HEK293 (cell line): ENCODE measurements at regions not wholly inside any gene's neighbourhood (a gene's known extent, or its start where the extent isn't known, plus 50 kb on each side); places are given as distances from the start of the nearest gene placed in this dataset.

Source experiments
- GFI1B ChIP-seq: fragments of 450-650 bp; formaldehyde crosslinking; IDR thresholded peaks from 2 replicates; pipeline ENCODE4 v1.5.1; 2016; ENCODE audit warnings: missing biosample characterization, missing genetic modification characterization
- HIC1 ChIP-seq: fragments of 450-650 bp; formaldehyde crosslinking; IDR thresholded peaks from 2 replicates; pipeline ENCODE4 v1.5.1; 2016; ENCODE audit warnings: missing biosample characterization, missing genetic modification characterization
- KLF17 ChIP-seq: fragments of 450-650 bp; formaldehyde crosslinking; IDR thresholded peaks from 2 replicates; pipeline ENCODE4 v1.5.1; 2016; ENCODE audit warnings: missing biosample characterization, missing genetic modification characterization
- OSR2 ChIP-seq: fragments of 450-650 bp; formaldehyde crosslinking; IDR thresholded peaks from 2 replicates; pipeline ENCODE4 v1.5.1; 2016; ENCODE audit warnings: missing biosample characterization, missing genetic modification characterization
- OVOL3 ChIP-seq: fragments of 450-650 bp; formaldehyde crosslinking; IDR thresholded peaks from 2 replicates; pipeline ENCODE4 v1.5.1; 2016; ENCODE audit warnings: missing biosample characterization, missing genetic modification characterization
- RBAK ChIP-seq: fragments of 450-650 bp; formaldehyde crosslinking; IDR thresholded peaks from 2 replicates; pipeline ENCODE4 v1.5.1; 2016; ENCODE audit warnings: missing biosample characterization, missing genetic modification characterization
- SP2 ChIP-seq: fragments of 450-650 bp; formaldehyde crosslinking; IDR thresholded peaks from 2 replicates; pipeline ENCODE4 v1.5.1; 2016; ENCODE audit warnings: missing biosample characterization, missing genetic modification characterization
- TSHZ1 ChIP-seq: fragments of 450-650 bp; formaldehyde crosslinking; IDR thresholded peaks from 2 replicates; pipeline ENCODE4 v1.5.1; 2016; ENCODE audit warnings: missing biosample characterization, missing genetic modification characterization, borderline replicate concordance
- WT1 ChIP-seq: fragments of 450-650 bp; formaldehyde crosslinking; IDR thresholded peaks from 2 replicates; pipeline ENCODE4 v1.5.1; 2016; ENCODE audit warnings: missing biosample characterization, missing genetic modification characterization
- YY1 ChIP-seq: fragments of 450-650 bp; formaldehyde crosslinking; IDR thresholded peaks from 2 replicates; pipeline ENCODE4 v1.5.1; 2018; ENCODE audit warnings: missing biosample characterization, missing genetic modification characterization
- ZBTB10 ChIP-seq: fragments of 450-650 bp; formaldehyde crosslinking; IDR thresholded peaks from 2 replicates; pipeline ENCODE4 v1.5.1; 2016; ENCODE audit warnings: missing biosample characterization, missing genetic modification characterization
- ZBTB20 ChIP-seq: fragments of 450-650 bp; formaldehyde crosslinking; IDR thresholded peaks from 2 replicates; pipeline ENCODE4 v1.5.1; 2016; ENCODE audit warnings: missing biosample characterization, missing genetic modification characterization
- ZBTB7A ChIP-seq: fragments of 450-650 bp; formaldehyde crosslinking; IDR thresholded peaks from 2 replicates; pipeline ENCODE4 v1.5.1; 2016; ENCODE audit warnings: low read depth, missing biosample characterization, missing genetic modification characterization
- ZNF148 ChIP-seq: fragments of 450-650 bp; formaldehyde crosslinking; IDR thresholded peaks from 2 replicates; pipeline ENCODE4 v1.5.0; 2017; ENCODE audit warnings: missing biosample characterization, missing genetic modification characterization, borderline replicate concordance
- ZNF2 ChIP-seq: fragments of 450-650 bp; formaldehyde crosslinking; IDR thresholded peaks from 2 replicates; pipeline ENCODE4 v1.5.1; 2016; ENCODE audit warnings: missing biosample characterization, missing genetic modification characterization
- ZNF24 ChIP-seq: fragments of 450-650 bp; formaldehyde crosslinking; IDR thresholded peaks from 2 replicates; pipeline ENCODE4 v1.5.1; 2016; ENCODE audit warnings: missing biosample characterization, missing genetic modification characterization
- ZNF416 ChIP-seq: fragments of 450-650 bp; formaldehyde crosslinking; IDR thresholded peaks from 2 replicates; pipeline ENCODE4 v1.5.1; 2016; ENCODE audit warnings: missing biosample characterization, missing genetic modification characterization
- ZNF548 ChIP-seq: fragments of 450-650 bp; formaldehyde crosslinking; IDR thresholded peaks from 2 replicates; pipeline ENCODE4 v1.5.1; 2016; ENCODE audit warnings: missing biosample characterization, missing genetic modification characterization
- ZNF596 ChIP-seq: fragments of 450-650 bp; IDR thresholded peaks from 2 replicates; pipeline ENCODE4 v1.5.0; 2018; ENCODE audit warnings: missing biosample characterization, mild to moderate bottlenecking, missing genetic modification characterization, moderate library complexity
- ZNF629 ChIP-seq: fragments of 450-650 bp; formaldehyde crosslinking; IDR thresholded peaks from 2 replicates; pipeline ENCODE4 v1.5.1; 2017; ENCODE audit warnings: missing biosample characterization, missing genetic modification characterization
- ZNF664 ChIP-seq: fragments of 450-650 bp; formaldehyde crosslinking; IDR thresholded peaks from 2 replicates; pipeline ENCODE4 v1.5.1; 2016; ENCODE audit warnings: missing biosample characterization, missing genetic modification characterization
- ZNF701 ChIP-seq: fragments of 450-650 bp; formaldehyde crosslinking; IDR thresholded peaks from 2 replicates; pipeline ENCODE4 v1.5.1; 2016; ENCODE audit warnings: missing biosample characterization, missing genetic modification characterization
- ZNF704 ChIP-seq: fragments of 450-650 bp; formaldehyde crosslinking; IDR thresholded peaks from 2 replicates; pipeline ENCODE4 v1.5.1; 2016; ENCODE audit warnings: missing biosample characterization, missing genetic modification characterization
- ZSCAN16 ChIP-seq: fragments of 450-650 bp; formaldehyde crosslinking; IDR thresholded peaks from 2 replicates; pipeline ENCODE4 v1.5.1; 2016; ENCODE audit warnings: missing biosample characterization, missing genetic modification characterization
- ZXDB ChIP-seq: fragments of 450-650 bp; formaldehyde crosslinking; IDR thresholded peaks from 2 replicates; pipeline ENCODE4 v1.5.1; 2016; ENCODE audit warnings: missing biosample characterization, missing genetic modification characterization

- TF ChIP-seq TSHZ1 (tag by site-specific recombination) (peak; percentile 93), ZBTB20 (tag by site-specific recombination) (peak; percentile 83), ZNF148 (tag by site-specific recombination) (no peak), ZSCAN16 (tag by site-specific recombination) (no peak), ZNF24 (tag by site-specific recombination) (peak; percentile 78; the same call in 1 of the 2 replicates), ZNF548 (0 out of 2 replicates have a peak, but pooled peaks have one; percentile 26), ZBTB7A (tag by site-specific recombination) (no peak), ZBTB10 (tag by site-specific recombination) (no peak), HIC1 (tag by site-specific recombination) (peak; percentile 50; the same call in 1 of the 2 replicates), ZNF704 (no peak), YY1 (tag by site-specific recombination) (no peak; the same call in 1 of the 2 replicates), ZNF596 (no peak), ZNF664 (tag by site-specific recombination) (no peak), RBAK (tag by site-specific recombination) (no peak), ZNF416 (tag by site-specific recombination) (no peak), KLF17 (tag by site-specific recombination) (peak; percentile 95), WT1 (tag by site-specific recombination) (peak; percentile 51; the same call in 1 of the 2 replicates), ZXDB (tag by site-specific recombination) (0 out of 2 replicates have a peak, but pooled peaks have one; percentile 51), ZNF2 (peak; percentile 70; the same call in 1 of the 2 replicates), GFI1B (tag by site-specific recombination) (peak; percentile 66; the same call in 1 of the 2 replicates), ZNF701 (no peak), ZNF629 (tag by site-specific recombination) (peak; percentile 68), OSR2 (tag by site-specific recombination) (peak; percentile 95), OVOL3 (tag by site-specific recombination) (no peak), SP2 (tag by site-specific recombination) (peak; percentile 42; the same call in 1 of the 2 replicates)
Measured at GRCh38 chr1:22341791-22342605, 109.7 kb upstream of the ZBTB40 start (continued).
